Stimulated activated naive B cell treated with anti-CD40 and anti-IgM and Interleukin-4, amounts not matched to agents 10 μg/mL and 1 μg/mL and 100 μg/mL, for 72 hours (primary cell): ENCODE measurements at regions not wholly inside any gene's neighbourhood (a gene's known extent, or its start where the extent isn't known, plus 50 kb on each side); places are given as distances from the start of the nearest gene placed in this dataset.
"Not testable (repeated sequence)": the region's sequence is repeated elsewhere in the genome, so short reads cannot be mapped to it uniquely, and the experiment has no call there.

Experiments
- ATAC-seq, 2 donors: fragments of 150-1000 bp; cut with Tn5 transposase; replicated peaks; 2 replicates each; pipeline ENCODE4 v1.10.0; 2021; ENCODE audit warnings: moderate library complexity in 1 of 2
- DNase-seq: peaks from one replicate; pipeline ENCODE4 v3.0.0; 2021
- H3K27ac Mint-ChIP-seq: one replicate; pipeline ENCODE4 v1.8.0; 2022; ENCODE audit warnings: mild to moderate bottlenecking, mixed read lengths
- H3K27me3 Mint-ChIP-seq, 2 donors: one replicate each; pipeline ENCODE4 v1.8.0; 2022; ENCODE audit warnings: mixed read lengths in 2 of 2
- H3K36me3 Mint-ChIP-seq, 2 donors: one replicate each; pipeline ENCODE4 v1.8.0; 2022; ENCODE audit warnings: mixed read lengths in 2 of 2, mild to moderate bottlenecking in 1 of 2
- H3K4me1 Mint-ChIP-seq, 2 donors: one replicate each; pipeline ENCODE4 v1.8.0; 2022; ENCODE audit warnings: mixed read lengths in 2 of 2, mild to moderate bottlenecking in 1 of 2
- H3K4me3 Mint-ChIP-seq, 2 donors: one replicate each; pipeline ENCODE4 v1.8.0; 2022; ENCODE audit warnings: mild to moderate bottlenecking in 2 of 2, mixed read lengths in 2 of 2, moderate library complexity in 1 of 2
- H3K9me3 Mint-ChIP-seq, 2 donors: one replicate each; pipeline ENCODE4 v1.8.0; 2022; ENCODE audit warnings: mixed read lengths in 2 of 2, mild to moderate bottlenecking in 1 of 2

DNA sequence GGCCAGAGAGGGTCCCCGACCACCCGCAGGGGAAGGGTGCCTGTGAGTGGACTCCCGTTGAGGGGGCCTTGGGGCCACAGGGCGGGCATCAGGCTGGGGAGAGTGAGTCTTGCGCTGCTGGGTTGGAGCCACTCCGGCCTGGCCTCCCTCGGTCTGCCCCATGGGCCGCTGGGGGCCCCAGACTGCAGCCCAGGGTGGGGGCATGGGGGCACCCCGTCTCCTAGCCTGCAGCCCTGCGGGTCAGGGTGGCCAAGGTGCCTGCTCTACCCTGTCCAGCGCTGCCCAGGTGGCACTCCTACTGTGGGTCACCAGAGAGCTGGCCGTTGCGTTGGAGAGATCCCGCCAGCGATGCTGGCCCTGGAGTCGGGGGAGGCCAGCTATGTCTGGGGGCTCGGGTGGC lies 186.8 kb downstream of the TMEM121 start:
- H3K4me3 Mint-ChIP-seq, H3K9me3 Mint-ChIP-seq, H3K36me3 Mint-ChIP-seq, H3K27me3 Mint-ChIP-seq, DNase-seq: not testable (repeated sequence)
- ATAC-seq = peak in 1 of 2 donors; percentile 2
- Mint-ChIP-seq H3K27ac (peak overlapping the region; percentile 5), H3K4me1 (peaks cover 13 to 14% of the 10 kb centered on the region in 2 donors)

DNA sequence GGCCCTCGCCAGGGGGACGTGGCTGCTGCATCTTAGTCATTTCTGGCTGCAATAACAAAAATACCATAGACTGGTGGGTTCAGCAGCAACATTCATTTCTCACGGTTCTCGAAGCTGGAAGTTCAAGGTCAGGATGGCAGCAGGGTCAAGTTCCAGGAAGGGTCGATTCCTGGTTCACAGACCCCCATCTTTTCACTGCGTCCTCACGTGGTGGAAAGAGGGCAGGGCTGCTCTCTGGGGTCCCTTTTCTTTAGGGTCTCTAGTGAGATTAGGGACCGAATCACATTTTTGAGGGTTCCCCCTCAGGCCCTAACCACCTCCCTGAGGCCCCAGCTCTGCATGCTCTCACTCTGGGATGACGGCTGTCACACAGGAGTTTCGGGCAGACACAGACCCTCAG lies 187.5 kb downstream of the TMEM121 start:
- ATAC-seq, H3K4me3 Mint-ChIP-seq, H3K9me3 Mint-ChIP-seq, H3K27me3 Mint-ChIP-seq, H3K27ac Mint-ChIP-seq, H3K36me3 Mint-ChIP-seq, DNase-seq: not testable (repeated sequence)
- H3K4me1 Mint-ChIP-seq = peaks cover 13% of the 10 kb centered on the region in 2 donors

DNA sequence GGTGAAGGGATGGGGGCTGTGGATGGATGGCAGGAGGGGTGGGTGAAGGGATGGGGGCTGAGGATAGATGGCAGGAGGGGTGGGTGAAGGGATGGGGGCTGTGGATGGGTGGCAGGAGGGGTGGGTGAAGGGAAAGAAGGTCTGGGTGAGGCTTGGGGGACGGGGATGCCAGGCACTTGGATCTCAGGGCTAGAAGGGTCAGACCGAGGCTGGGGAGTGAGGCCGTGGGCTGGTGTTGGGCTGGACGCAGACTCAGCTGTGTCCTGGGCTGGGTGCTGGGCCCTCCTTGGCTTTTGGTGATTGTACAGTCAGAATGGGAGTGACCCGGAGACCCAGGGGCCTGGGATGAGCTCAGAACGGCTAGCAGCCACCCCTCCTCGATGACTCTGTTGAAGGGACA lies 192.4 kb downstream of the TMEM121 start:
- DNase-seq, H3K4me3 Mint-ChIP-seq, ATAC-seq, H3K27ac Mint-ChIP-seq, H3K36me3 Mint-ChIP-seq, H3K9me3 Mint-ChIP-seq, H3K4me1 Mint-ChIP-seq, H3K27me3 Mint-ChIP-seq: not testable (repeated sequence)

DNA sequence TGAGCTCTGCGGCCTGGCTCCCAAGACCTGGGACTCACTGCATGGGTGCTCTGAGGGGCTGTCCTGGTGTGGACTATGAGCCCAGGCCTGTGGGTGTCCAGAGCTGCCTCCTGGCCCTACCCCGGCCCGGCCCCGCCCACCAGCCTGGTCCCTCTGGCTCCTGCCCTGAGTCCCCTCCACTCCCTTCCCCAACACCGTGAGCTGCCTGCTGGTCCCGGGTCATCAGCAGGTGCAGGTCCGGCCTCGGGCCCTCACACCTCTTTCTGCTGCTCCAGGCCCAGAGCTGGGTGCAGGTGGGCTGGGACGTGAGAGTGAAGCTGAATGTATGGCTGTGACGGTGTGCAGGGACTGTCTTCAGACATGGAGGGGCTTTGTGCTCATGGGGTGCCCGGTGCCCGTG lies 193.7 kb downstream of the TMEM121 start:
- H3K27me3 Mint-ChIP-seq, H3K4me3 Mint-ChIP-seq, DNase-seq, H3K9me3 Mint-ChIP-seq, H3K27ac Mint-ChIP-seq, H3K36me3 Mint-ChIP-seq, ATAC-seq: not testable (repeated sequence)
- H3K4me1 Mint-ChIP-seq = peaks cover 8 to 11% of the 10 kb centered on the region in 2 donors

DNA sequence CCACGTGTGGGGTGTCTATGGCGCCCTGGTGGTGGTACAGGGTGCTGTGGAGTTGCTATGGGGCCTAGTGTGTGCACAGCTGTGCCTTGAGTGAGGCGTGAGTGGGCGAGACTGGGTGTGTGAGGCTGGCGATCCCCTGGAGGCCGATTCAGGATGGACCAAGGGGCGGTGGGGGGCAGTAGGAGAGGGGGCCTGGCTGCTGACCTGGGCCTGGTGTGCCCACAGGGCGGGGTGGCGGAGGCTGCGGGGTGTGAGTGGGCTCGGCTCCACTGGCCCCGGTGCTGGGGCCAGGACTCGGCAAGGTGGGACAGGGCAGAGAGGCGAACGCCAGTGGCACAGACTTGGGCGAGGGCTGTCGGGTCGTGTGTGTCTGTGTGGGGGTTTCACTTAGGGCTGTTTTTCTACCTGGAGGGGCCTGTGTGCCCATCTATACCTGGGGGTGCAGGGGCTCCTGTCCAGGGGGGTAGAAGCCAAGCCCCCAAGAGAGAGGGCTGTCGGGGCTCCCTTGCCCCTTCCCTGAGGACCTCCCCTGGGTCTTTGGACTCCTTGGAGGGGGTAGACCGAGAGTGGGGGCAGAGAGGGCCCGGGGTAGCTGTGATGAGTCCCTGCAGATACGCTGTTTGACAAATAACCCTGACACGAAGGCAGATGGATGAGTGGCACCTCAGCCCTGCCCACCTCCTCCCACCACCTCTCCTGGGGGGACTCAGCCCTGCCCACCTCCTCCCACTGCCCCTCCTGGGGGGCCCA lies 194.6 kb downstream of the TMEM121 start:
- not testable (repeated sequence) for H3K36me3 Mint-ChIP-seq, H3K4me3 Mint-ChIP-seq, DNase-seq, H3K27me3 Mint-ChIP-seq, H3K9me3 Mint-ChIP-seq, H3K27ac Mint-ChIP-seq, ATAC-seq
- peaks cover 8 to 11% of the 10 kb centered on the region in 2 donors for H3K4me1 Mint-ChIP-seq

DNA sequence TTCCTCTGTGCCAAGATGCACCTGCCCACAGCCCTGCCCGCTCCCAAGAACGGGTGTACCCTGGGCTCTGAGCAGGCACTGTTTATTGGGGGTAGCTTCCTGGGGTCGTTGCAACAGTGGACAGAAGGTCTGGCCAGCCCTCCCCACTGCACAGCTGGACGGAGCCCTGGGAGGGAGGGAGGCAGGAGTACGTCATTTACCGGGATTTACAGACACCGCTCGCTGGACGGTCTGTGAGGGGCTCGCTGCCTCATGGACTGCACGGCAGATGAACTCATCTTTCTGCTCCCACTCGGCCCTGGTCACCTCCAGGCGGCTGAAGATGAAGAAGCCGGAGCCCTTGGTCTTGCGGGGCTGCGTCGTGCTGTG lies 195.2 kb downstream of the TMEM121 start:
- not testable (repeated sequence) for H3K36me3 Mint-ChIP-seq, H3K9me3 Mint-ChIP-seq, H3K4me3 Mint-ChIP-seq, DNase-seq, ATAC-seq, H3K27me3 Mint-ChIP-seq
- peak overlapping the region; percentile 42 for H3K27ac Mint-ChIP-seq
- H3K4me1 Mint-ChIP-seq = peaks cover 8 to 11% of the 10 kb centered on the region in 2 donors

DNA sequence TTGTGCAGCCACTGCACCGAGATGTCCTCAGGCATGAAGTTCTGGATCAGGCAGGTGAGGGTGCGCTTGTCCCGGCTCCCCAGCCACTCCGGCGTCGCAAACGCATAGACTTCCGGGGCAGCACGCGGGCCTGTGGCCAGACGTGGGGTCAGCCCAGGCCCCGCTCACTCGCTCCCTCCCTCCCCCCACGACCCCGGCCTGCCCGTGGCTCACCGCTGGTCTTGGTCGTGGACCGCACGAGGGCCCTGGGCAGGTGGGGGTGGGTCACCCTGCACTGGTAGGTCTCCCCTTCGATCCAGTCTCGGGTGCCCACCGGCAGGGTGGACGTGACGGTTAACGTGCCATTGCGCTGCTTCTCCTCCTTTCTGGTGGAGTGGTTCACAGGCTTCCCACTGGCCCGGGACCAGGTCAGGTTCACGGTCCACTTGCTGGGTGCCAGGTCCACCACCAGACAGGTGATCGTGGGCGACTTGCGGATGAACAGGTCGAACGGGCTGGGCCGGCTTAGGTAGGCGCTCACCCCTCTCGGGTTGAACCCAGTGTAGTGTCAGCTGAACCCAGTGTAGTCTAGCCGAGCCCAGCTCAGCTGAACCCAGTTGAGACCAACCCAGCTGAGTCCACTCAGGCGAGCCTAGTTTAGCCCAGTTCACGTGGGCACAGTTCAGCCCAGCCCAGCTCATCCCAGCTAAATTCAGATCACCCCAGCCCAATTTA lies 195.8 kb downstream of the TMEM121 start:
- H3K4me1 Mint-ChIP-seq = peaks cover 8 to 11% of the 10 kb centered on the region in 2 donors
- not testable (repeated sequence) for H3K9me3 Mint-ChIP-seq, H3K36me3 Mint-ChIP-seq, H3K27ac Mint-ChIP-seq, H3K4me3 Mint-ChIP-seq, H3K27me3 Mint-ChIP-seq, ATAC-seq, DNase-seq

DNA sequence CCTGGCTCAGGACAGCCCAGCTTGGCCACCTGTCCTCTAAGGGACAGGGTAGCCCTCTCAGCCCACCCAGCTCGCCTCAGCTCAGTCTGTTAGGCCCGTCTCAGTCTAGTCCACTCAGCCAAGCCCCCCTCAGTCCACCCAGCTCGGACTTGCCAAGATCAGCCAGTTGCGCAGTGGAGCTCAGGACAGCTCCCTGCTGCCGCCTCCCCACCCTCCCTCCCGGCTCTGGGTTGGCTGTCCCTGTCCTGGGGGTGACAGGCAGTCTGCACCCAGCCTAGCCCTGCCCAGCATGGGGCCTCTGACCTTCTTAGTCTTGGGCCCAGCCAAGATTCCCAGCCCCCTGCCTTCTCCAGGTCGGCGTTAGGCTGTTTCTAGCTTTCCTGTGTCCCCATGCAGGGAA lies 196.9 kb downstream of the TMEM121 start:
- peak overlapping the region; percentile 31 for H3K27ac Mint-ChIP-seq
- not testable (repeated sequence) for DNase-seq, ATAC-seq, H3K27me3 Mint-ChIP-seq, H3K36me3 Mint-ChIP-seq, H3K9me3 Mint-ChIP-seq
- H3K4me3 Mint-ChIP-seq = peak overlapping the region in 1 of 2 donors; percentile 59
- H3K4me1 Mint-ChIP-seq = peaks cover 8 to 11% of the 10 kb centered on the region in 2 donors

DNA sequence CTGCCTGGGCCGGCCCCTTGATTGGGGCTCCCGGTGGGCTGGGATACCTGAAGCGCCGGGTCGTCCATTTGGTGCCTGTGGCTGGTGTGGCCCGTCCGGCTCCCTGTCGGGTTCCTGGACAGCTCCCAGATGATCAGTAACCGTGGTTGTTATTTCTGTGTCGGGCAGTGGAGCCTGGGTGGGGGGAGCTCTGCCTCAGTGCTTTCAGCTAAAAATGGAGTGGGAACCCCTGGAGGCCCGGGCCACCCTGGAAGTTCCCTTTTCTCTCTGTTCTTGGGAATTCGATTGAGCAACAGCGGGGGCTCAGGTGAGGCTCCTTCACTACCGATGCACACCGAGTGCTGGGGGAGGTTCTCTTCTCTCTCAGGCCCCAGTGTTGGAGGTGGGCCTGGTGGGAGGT lies 197.4 kb downstream of the TMEM121 start:
- not testable (repeated sequence) for DNase-seq, H3K4me3 Mint-ChIP-seq, H3K36me3 Mint-ChIP-seq, H3K9me3 Mint-ChIP-seq, H3K27me3 Mint-ChIP-seq, H3K27ac Mint-ChIP-seq
- H3K4me1 Mint-ChIP-seq = peaks cover 8 to 11% of the 10 kb centered on the region in 2 donors
- ATAC-seq = peak in 1 of 2 donors; percentile 32

DNA sequence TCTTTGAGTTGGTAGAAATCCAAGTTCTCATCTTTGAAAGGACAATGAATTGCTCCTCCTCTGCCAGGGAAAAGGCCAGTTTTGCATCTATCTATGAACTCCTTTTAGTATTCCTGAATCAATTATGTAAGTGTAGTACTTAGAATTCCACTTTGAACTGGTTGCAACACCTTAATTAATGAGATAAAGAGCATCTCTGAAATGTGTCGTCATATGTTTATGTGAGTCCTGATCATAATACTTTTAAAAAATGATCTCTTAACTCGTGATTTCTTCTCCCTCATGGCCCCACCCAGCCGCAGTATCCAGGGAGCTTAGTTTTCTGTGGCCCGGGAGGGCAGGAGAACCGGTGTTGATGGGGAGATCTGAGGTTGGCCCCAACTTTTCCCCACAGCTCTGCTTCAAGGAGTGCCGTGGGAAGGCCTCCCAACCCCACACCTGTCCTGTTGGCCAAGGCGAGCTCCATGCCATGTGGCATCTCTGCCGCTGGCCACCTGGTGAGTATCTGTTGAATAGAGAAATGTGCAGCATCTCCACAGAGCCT lies 203.5 kb downstream of the TMEM121 start:
- not testable (repeated sequence) for ATAC-seq, H3K36me3 Mint-ChIP-seq, DNase-seq, H3K27ac Mint-ChIP-seq, H3K9me3 Mint-ChIP-seq, H3K27me3 Mint-ChIP-seq, H3K4me3 Mint-ChIP-seq
- H3K4me1 Mint-ChIP-seq = peaks cover 16 to 19% of the 10 kb centered on the region in 2 donors

DNA sequence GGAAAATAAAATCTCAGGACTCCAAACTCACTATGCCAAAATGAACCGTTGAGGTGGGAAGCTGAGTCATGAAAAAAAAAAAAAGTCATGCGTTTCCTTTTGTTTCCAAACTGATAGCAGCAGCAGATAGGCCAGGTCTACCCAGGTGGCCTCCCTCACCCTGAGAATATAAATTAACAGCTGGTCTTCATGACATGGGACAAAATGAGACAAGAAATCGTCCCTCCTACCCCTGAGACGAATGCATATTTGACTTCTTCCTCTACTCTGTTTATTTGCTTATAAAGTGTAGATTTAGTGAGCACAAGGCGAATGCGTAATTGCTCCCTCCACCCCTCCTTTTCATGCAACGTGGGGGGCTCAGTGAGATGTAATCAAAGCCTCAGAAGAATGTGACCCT lies 204.3 kb downstream of the TMEM121 start:
- peak overlapping the region; percentile 66 for H3K27ac Mint-ChIP-seq
- not testable (repeated sequence) for H3K4me3 Mint-ChIP-seq, DNase-seq, H3K27me3 Mint-ChIP-seq, ATAC-seq, H3K9me3 Mint-ChIP-seq, H3K36me3 Mint-ChIP-seq
- peaks cover 16 to 19% of the 10 kb centered on the region in 2 donors for H3K4me1 Mint-ChIP-seq

DNA sequence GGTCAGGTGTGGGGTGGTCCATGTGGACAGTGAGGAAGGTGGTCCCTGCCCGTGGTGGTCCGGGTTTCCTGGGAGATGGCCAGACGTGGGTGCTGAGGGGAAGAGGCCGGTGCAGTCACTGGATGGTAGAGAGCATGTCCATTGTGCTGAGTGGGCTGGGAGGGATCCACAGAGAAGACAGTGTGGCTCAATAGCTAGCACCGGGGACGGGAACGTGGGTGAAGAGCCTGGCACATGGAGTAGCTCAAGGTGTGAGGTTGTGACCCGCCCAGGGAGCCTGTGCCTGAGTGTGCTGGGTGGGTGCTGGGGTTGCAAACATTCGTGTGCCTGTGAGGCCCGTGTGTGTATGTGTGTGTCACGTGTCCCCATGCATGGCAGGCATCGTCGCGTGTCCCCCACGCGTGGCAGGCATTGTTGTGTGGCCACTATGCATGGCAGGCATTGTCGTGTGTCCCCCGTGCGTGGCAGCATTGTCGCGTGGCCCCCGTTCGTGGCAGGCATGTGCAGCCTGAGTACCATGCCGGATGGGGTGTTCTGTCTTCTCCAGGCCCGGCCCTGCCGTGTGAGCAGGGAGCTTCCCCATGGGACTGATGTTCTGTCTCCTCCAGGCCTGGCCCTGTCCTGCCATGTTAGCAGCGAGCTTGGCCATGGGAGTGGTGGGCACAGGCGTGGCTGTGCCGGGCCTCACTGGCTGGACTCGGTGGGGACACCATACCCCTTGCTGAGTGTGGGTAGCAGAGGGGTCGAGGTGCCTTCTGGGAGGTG lies 205.0 kb downstream of the TMEM121 start:
- not testable (repeated sequence) for ATAC-seq, H3K4me3 Mint-ChIP-seq, H3K9me3 Mint-ChIP-seq, DNase-seq, H3K36me3 Mint-ChIP-seq, H3K27me3 Mint-ChIP-seq
- peaks cover 16 to 19% of the 10 kb centered on the region in 2 donors for H3K4me1 Mint-ChIP-seq
- peak overlapping the region; percentile 66 for H3K27ac Mint-ChIP-seq

DNA sequence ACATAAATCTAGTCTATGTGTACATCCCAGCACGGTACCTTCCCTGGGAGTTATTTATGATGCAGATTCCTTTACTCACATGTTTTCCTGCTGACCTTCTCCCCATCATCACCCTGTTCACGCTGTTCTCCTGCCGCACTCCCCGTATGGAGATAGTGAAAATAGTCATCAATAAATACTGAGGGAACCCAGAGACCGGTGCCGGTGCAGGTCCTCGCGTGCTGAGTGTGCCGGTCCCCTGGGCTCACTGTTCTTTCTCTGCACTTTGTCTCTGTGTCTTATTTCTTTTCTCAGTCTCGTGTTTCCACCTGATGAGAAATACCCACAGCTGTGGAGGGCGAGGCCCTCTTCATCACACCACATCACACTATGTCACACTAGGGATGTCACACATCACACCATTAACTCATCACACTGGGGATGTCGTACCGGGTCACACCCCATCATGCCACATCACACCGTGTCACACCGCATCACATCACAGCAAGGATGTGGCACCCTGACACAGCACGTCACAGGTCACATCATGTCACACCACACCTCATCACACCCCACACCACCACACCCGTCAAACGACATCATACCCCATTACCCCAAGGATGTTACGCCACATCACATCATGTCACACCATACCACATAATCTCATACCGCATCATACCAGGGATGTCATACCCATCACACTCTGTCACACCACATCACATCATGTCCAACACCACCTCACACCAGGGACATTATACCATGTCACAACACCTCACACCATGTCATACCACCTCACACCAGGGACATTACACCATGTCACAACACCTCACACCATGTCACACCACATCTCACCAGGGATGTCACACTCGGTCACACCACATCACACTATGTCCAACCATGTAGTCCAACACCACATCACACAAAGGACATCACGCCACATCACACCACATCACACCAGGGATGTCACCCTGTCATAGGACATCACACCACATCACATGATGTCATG lies 207.0 kb downstream of the TMEM121 start:
- no peak for DNase-seq
- H3K27ac Mint-ChIP-seq = peak overlapping the region; percentile 62
- H3K4me1 Mint-ChIP-seq = peaks cover 22 to 26% of the 10 kb centered on the region in 2 donors
- peaks cover 9 to 14% of the 10 kb centered on the region in 2 donors for H3K36me3 Mint-ChIP-seq
- peaks cover 0 to 1% of the 10 kb centered on the region in 2 donors for H3K9me3 Mint-ChIP-seq
- no peak overlapping the region for H3K4me3 Mint-ChIP-seq
- peak; percentile 30 to 38 for ATAC-seq
- H3K27me3 Mint-ChIP-seq = no peaks in the 10 kb centered on the region
